ENCODE measurements at regions not wholly inside any gene's neighbourhood (a gene's known extent, or its start where the extent isn't known, plus 50 kb on each side); places are given as distances from the start of the nearest gene placed in this dataset.

DNA sequence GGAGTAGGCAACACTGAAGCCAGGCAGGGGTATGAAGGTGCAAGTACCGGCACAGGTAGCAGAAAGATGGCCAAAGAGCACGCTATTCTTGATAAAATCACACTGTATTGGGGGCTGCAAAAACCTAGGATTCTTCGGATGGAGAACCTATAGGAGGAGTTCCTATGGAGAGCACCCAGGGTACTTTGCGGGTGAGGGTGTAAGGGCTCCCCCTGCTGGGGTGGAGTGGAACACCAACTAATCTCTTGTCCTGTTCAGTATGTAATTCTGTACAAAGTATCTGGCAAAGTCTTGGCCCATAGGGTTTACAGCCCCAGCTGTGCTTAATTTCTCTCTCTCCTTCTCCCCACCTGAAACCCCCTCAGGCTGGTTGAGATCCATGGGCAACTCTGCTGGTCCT is 393.1 kb upstream of the ASIC2 start:
- TF ChIP-seq POLR2A (IDR thresholded peaks at IDR 0.05) (no peak), EP300 (IDR thresholded peaks at IDR 0.05) (no peak)
- TF ChIP-seq, protein P1, sequence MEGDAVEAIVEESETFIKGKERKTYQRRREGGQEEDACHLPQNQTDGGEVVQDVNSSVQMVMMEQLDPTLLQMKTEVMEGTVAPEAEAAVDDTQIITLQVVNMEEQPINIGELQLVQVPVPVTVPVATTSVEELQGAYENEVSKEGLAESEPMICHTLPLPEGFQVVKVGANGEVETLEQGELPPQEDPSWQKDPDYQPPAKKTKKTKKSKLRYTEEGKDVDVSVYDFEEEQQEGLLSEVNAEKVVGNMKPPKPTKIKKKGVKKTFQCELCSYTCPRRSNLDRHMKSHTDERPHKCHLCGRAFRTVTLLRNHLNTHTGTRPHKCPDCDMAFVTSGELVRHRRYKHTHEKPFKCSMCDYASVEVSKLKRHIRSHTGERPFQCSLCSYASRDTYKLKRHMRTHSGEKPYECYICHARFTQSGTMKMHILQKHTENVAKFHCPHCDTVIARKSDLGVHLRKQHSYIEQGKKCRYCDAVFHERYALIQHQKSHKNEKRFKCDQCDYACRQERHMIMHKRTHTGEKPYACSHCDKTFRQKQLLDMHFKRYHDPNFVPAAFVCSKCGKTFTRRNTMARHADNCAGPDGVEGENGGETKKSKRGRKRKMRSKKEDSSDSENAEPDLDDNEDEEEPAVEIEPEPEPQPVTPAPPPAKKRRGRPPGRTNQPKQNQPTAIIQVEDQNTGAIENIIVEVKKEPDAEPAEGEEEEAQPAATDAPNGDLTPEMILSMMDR (IDR thresholded peaks at IDR 0.05): no peak
